HUES64 (cell line): ENCODE measurements at regions not wholly inside any gene's neighbourhood (a gene's known extent, or its start where the extent isn't known, plus 50 kb on each side); places are given as distances from the start of the nearest gene placed in this dataset.

Experiments used
- H3K27ac ChIP-seq: 2 replicates; pipeline ENCODE4 v1.7.0; 2013; ENCODE audit warnings: low read depth, low read length, inconsistent platforms
- H3K27me3 ChIP-seq: 2 replicates; pipeline ENCODE4 v1.6.1; 2013; ENCODE audit warnings: mild to moderate bottlenecking, low read length; ENCODE audit not compliant: insufficient read depth
- H3K36me3 ChIP-seq: 2 replicates; pipeline ENCODE4 v1.6.1; 2013; ENCODE audit warnings: mild to moderate bottlenecking, low read length; ENCODE audit not compliant: insufficient read depth
- H3K4me1 ChIP-seq: 2 replicates; pipeline ENCODE4 v1.6.1; 2013; ENCODE audit warnings: mild to moderate bottlenecking, low read length, moderate library complexity; ENCODE audit not compliant: insufficient read depth
- H3K4me3 ChIP-seq: 2 replicates; pipeline ENCODE4 v1.5.1; 2013; ENCODE audit warnings: mild to moderate bottlenecking, low read length, moderate library complexity
- H3K9ac ChIP-seq: 2 replicates; pipeline ENCODE4 v1.6.1; 2013; ENCODE audit warnings: mild to moderate bottlenecking, low read depth, low read length
- H3K9me3 ChIP-seq: 2 replicates; pipeline ENCODE4 v1.6.1; 2013; ENCODE audit warnings: low read depth, low read length; ENCODE audit not compliant: insufficient read depth
- WGBS: fragments of 150-250, 120-280 bp; methylation state at CpG from one replicate; pipeline ENCODE4 v1.1.7; 2013; ENCODE audit warnings: missing lambda C conversion rate; 5-methylcytosine and 5-hydroxymethylcytosine counted together

- H3K4me3 ChIP-seq = no peak overlapping the region
- no peaks in the 10 kb centered on the region for H3K36me3 ChIP-seq
- H3K4me1 ChIP-seq = 0 out of 2 replicates have a peak, but pooled peaks cover 5% of the 10 kb centered on the region
- H3K27me3 ChIP-seq = no peaks in the 10 kb centered on the region
- H3K9me3 ChIP-seq = no peaks in the 10 kb centered on the region
- 90% methylated on average over 6 of the region's 6 CpGs for WGBS
- no peak overlapping the region for H3K9ac ChIP-seq
- no peak overlapping the region for H3K27ac ChIP-seq
Observed at GRCh38 chr6:137791281-137792159, 75.5 kb upstream of the TNFAIP3 start.

DNA sequence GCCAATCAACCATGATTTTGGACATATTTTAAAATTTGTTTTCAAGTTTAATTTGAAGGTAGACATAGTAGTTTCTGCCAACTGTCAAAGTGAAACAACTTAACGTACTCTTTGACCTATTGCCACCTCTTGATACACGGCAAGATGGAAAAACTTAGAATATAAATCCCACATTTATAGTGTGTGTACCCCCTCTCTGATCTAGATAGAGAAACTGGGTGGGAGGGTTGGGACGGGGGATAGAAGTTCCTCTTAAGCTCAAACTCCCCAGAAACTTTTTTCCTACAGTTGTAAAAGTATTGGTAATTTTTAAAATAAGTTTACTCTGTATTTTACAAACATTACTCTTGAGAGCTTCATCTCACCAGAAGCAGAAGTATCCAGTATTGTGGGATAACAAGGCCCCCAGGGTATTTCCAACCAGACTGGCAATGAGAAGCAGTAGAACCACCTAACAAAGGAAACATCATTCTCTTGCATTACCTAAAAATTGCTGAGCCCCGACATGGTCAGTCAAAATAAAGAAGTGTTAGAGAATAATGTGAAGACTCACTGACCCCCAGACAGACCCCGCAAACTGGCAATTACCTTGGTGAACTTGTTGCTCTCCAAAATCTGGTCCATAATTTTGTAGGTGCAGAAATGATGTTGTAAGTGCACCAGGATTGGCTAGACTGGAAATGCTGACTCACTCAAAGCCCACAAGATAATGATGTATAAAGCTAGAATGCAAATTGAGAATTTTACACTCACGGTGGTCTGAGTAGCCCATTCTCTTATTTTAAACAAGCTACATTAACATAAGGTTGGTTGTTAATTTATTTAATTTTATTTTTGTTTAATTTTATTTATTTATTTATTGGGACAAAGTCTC is 74.7 kb upstream of the TNFAIP3 start:
- H3K27me3 ChIP-seq = no peaks in the 10 kb centered on the region
- 96% methylated on average over 3 of the region's 6 CpGs for WGBS
- 0 out of 2 replicates have a peak, but pooled peaks cover 5% of the 10 kb centered on the region for H3K4me1 ChIP-seq
- no peak overlapping the region for H3K4me3 ChIP-seq
- no peak overlapping the region for H3K27ac ChIP-seq
- no peaks in the 10 kb centered on the region for H3K36me3 ChIP-seq
- no peaks in the 10 kb centered on the region for H3K9me3 ChIP-seq
- H3K9ac ChIP-seq = no peak overlapping the region

- H3K9me3 ChIP-seq = no peaks in the 10 kb centered on the region
- H3K36me3 ChIP-seq = no peaks in the 10 kb centered on the region
- WGBS = 88% methylated on average over 8 of the region's 8 CpGs
- H3K27ac ChIP-seq = no peak overlapping the region
- no peak overlapping the region for H3K9ac ChIP-seq
- H3K27me3 ChIP-seq = no peaks in the 10 kb centered on the region
- H3K4me3 ChIP-seq = no peak overlapping the region
- H3K4me1 ChIP-seq = 0 out of 2 replicates have a peak, but pooled peaks cover 5% of the 10 kb centered on the region
Observed at GRCh38 chr6:137793805-137794515, 73.1 kb upstream of the TNFAIP3 start.

DNA sequence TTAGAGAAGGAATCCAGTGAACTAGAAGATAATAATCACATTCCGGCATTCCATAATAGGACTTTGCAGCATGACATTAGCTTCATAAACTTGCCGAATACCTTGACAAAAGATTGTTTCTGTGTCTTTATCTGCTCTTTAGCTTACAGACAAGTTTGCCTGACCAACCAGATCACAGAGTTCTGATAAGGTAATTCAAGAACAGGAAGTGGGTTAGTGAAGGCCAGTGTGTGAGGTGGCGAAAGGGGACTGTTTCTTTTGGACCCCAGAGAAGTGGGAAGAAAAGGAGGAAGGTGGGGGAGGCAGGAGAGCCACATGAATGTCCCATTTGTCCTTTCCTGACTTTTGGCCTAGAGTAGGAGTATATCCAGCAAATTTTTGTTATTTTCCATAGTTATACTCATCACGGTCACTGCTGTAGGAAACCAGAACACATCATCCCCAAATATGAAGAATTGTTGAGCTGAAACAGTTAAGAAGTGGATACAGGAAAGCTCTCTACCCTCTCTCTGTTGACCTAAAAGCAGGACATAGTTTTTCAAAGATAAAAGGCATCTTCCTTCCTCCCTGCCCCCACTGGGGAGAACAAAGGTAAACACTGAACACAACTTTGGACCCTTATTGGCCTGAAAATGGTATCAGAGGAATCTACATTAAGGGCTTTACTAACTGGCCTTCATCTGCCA is 72.4 kb upstream of the TNFAIP3 start:
- no peaks in the 10 kb centered on the region for H3K9me3 ChIP-seq
- H3K27ac ChIP-seq = no peak overlapping the region
- WGBS = 89% methylated on average over 4 of the region's 4 CpGs
- H3K9ac ChIP-seq = no peak overlapping the region
- H3K4me3 ChIP-seq = no peak overlapping the region
- no peaks in the 10 kb centered on the region for H3K27me3 ChIP-seq
- 0 out of 2 replicates have a peak, but pooled peaks cover 5% of the 10 kb centered on the region for H3K4me1 ChIP-seq
- H3K36me3 ChIP-seq = no peaks in the 10 kb centered on the region

- H3K36me3 ChIP-seq = no peaks in the 10 kb centered on the region
- H3K4me1 ChIP-seq = 0 out of 2 replicates have a peak, but pooled peaks cover 5% of the 10 kb centered on the region
- 100% methylated on average over 1 of the region's 3 CpGs for WGBS
- H3K9me3 ChIP-seq = no peaks in the 10 kb centered on the region
- no peak overlapping the region for H3K4me3 ChIP-seq
- no peak overlapping the region for H3K9ac ChIP-seq
- no peak overlapping the region for H3K27ac ChIP-seq
- H3K27me3 ChIP-seq = no peaks in the 10 kb centered on the region
Observed at GRCh38 chr6:137795501-137795900, 71.6 kb upstream of the TNFAIP3 start.

DNA sequence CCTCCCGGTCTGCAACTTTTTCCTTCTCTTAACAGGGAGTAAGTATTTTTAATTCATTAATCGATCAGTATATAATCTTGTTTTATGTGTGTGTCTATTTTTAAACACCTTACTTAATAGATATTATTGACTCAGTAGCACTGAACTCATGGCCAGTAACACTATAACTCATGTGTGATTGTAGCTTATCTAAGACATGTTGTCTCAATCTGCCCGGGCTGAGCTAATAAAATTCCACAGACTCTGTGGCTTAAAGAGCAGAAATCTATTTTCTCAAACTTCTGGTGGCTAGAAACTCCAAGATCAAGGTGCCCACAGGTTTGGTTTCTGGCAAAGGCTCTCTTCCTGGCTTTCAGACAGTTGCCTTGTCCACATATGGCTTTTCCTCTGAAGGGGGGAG is 68.8 kb upstream of the TNFAIP3 start:
- 0 out of 2 replicates have a peak, but pooled peaks cover 5% of the 10 kb centered on the region for H3K4me1 ChIP-seq
- no peaks in the 10 kb centered on the region for H3K9me3 ChIP-seq
- H3K36me3 ChIP-seq = no peaks in the 10 kb centered on the region
- H3K27me3 ChIP-seq = no peaks in the 10 kb centered on the region
- H3K4me3 ChIP-seq = no peak overlapping the region
- 95% methylated on average over 1 of the region's 3 CpGs for WGBS
- H3K9ac ChIP-seq = no peak overlapping the region
- H3K27ac ChIP-seq = no peak overlapping the region

- Histone ChIP-seq H3K36me3 (no peaks in the 10 kb centered on the region), H3K27me3 (no peaks in the 10 kb centered on the region), H3K9ac (no peak overlapping the region), H3K4me1 (0 out of 2 replicates have a peak, but pooled peaks cover 5% of the 10 kb centered on the region), H3K4me3 (no peak overlapping the region), H3K9me3 (no peaks in the 10 kb centered on the region), H3K27ac (no peak overlapping the region)
- WGBS = 85% methylated on average over 3 of the region's 3 CpGs
Observed at GRCh38 chr6:137798846-137799245, 68.2 kb upstream of the TNFAIP3 start.

GRCh38 chr6:137799950-137800568 is 67.0 kb upstream of the TNFAIP3 start:
- Histone ChIP-seq H3K36me3 (no peaks in the 10 kb centered on the region), H3K9ac (no peak overlapping the region), H3K4me1 (no peaks in the 10 kb centered on the region), H3K9me3 (no peaks in the 10 kb centered on the region), H3K27ac (no peak overlapping the region), H3K27me3 (no peaks in the 10 kb centered on the region), H3K4me3 (no peak overlapping the region)
- whole genome bisulfite sequencing = 84% methylated on average over 2 of the region's 3 CpGs

- Histone ChIP-seq H3K4me1 (no peaks in the 10 kb centered on the region), H3K9ac (no peak overlapping the region), H3K9me3 (no peaks in the 10 kb centered on the region), H3K27me3 (no peaks in the 10 kb centered on the region), H3K4me3 (no peak overlapping the region), H3K36me3 (no peaks in the 10 kb centered on the region), H3K27ac (no peak overlapping the region)
- WGBS = 91% methylated on average over 2 of the region's 2 CpGs
Observed at GRCh38 chr6:137800762-137801161, 66.3 kb upstream of the TNFAIP3 start.
